Colonic mucosa (tissue), 4 donors: ENCODE measurements at regions not wholly inside any gene's neighbourhood (a gene's known extent, or its start where the extent isn't known, plus 50 kb on each side); places are given as distances from the start of the nearest gene placed in this dataset.

Experiments
- DNase-seq: peaks from one replicate; pipeline ENCODE4 v3.0.0-alpha.2; 2020
- H3K27ac ChIP-seq: fragments of 200-600 bp; one replicate; pipeline ENCODE4 v1.8.0; 2021
- H3K27me3 ChIP-seq: fragments of 200-600 bp; one replicate; pipeline ENCODE4 v1.8.0; 2021
- H3K36me3 ChIP-seq: fragments of 200-600 bp; one replicate; pipeline ENCODE4 v1.8.0; 2021
- H3K4me1 ChIP-seq: fragments of 200-600 bp; one replicate; pipeline ENCODE4 v1.8.0; 2021; ENCODE audit warnings: mild to moderate bottlenecking
- H3K4me3 ChIP-seq: fragments of 200-600 bp; one replicate; pipeline ENCODE4 v1.8.0; 2021
- H3K9ac ChIP-seq, 2 donors: one replicate each; pipeline ENCODE4 v1.7.0; 2013; ENCODE audit warnings: control low read depth in 2 of 2, low read depth in 2 of 2, low read length in 2 of 2
- H3K9me3 ChIP-seq: fragments of 200-600 bp; one replicate; pipeline ENCODE4 v1.8.0; 2021
- intact Hi-C: fragments of 100-400 bp; cut with DNase I; formaldehyde crosslinking; loops from one replicate; pipeline ENCODE4 v1.14.1; 2022
- TF ChIP-seq, protein P1 (sequence below): fragments of 200-600 bp; IDR thresholded peaks from one replicate; pipeline ENCODE4 v1.8.0; 2022; ENCODE audit warnings: antibody characterized with exemption, mild to moderate bottlenecking
- donor health status: healthy.
- donor health status: DM: no; HTN: no; CAD: no.
- donor health status: DM: no; HTN: no; CAD: no.

- no peak for DNase-seq
- H3K9ac ChIP-seq = no peak overlapping the region
- no peaks in the 10 kb centered on the region for H3K27me3 ChIP-seq
- H3K9me3 ChIP-seq = no peaks in the 10 kb centered on the region
- intact Hi-C loops = no loop called here
- TF ChIP-seq, protein P1, sequence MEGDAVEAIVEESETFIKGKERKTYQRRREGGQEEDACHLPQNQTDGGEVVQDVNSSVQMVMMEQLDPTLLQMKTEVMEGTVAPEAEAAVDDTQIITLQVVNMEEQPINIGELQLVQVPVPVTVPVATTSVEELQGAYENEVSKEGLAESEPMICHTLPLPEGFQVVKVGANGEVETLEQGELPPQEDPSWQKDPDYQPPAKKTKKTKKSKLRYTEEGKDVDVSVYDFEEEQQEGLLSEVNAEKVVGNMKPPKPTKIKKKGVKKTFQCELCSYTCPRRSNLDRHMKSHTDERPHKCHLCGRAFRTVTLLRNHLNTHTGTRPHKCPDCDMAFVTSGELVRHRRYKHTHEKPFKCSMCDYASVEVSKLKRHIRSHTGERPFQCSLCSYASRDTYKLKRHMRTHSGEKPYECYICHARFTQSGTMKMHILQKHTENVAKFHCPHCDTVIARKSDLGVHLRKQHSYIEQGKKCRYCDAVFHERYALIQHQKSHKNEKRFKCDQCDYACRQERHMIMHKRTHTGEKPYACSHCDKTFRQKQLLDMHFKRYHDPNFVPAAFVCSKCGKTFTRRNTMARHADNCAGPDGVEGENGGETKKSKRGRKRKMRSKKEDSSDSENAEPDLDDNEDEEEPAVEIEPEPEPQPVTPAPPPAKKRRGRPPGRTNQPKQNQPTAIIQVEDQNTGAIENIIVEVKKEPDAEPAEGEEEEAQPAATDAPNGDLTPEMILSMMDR = no peak
- no peaks in the 10 kb centered on the region for H3K36me3 ChIP-seq
- no peak overlapping the region for H3K4me3 ChIP-seq
- H3K4me1 ChIP-seq = no peaks in the 10 kb centered on the region
- H3K27ac ChIP-seq = no peak overlapping the region
Measured at GRCh38 chr10:118818621-118819221, 64.0 kb upstream of the CACUL1 start.

DNA sequence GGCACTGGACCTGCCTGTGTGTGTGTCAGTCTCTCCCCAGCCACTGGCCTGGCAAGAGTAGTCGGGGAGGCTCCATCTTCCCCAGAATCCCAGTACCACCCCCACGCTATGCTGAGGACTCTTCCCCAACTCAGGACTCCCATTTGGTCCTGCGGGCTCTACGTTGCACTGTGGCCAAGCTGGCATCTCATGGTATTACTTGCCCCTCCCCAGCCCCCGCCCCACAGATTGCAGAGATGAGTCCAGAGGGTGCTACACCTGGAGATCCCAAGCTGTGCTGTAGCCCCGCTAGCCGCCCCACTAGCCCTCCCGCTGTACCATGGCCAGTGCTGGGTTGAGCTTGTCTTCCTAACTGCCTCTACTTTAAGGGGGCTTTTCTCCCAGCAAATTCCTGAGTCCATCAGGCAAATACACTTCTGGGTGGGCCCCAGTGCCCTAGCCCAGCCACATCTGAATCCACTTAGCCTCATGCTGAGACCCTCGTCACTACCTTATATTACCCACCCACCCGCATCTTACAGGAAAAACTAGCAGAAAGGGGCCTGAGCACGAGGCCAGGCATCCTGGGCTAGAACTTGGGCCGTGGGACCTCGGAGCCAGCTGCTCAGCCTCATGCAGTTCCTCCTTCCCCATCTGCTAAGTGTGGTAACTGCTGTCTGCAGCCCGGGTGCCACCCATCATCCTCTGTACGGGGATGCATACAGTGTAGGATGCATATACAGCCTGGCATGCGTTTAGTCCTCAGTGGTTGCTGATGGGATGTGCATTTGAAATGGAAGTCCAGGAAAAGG, 65.8 kb upstream of the CACUL1 start:
- Histone ChIP-seq H3K27me3 (no peaks in the 10 kb centered on the region), H3K9ac (no peak overlapping the region), H3K4me3 (no peak overlapping the region), H3K27ac (no peak overlapping the region), H3K4me1 (no peaks in the 10 kb centered on the region), H3K9me3 (no peaks in the 10 kb centered on the region), H3K36me3 (no peaks in the 10 kb centered on the region)
- intact Hi-C loops = no loop called here
- DNase-seq = no peak
- TF ChIP-seq, protein P1 = no peak

GRCh38 chr10:118823256-118823907, 68.6 kb upstream of the CACUL1 start:
- Histone ChIP-seq H3K4me3 (no peak overlapping the region), H3K9me3 (no peaks in the 10 kb centered on the region), H3K9ac (no peak overlapping the region), H3K4me1 (no peaks in the 10 kb centered on the region), H3K36me3 (no peaks in the 10 kb centered on the region), H3K27ac (no peak overlapping the region), H3K27me3 (no peaks in the 10 kb centered on the region)
- TF ChIP-seq, protein P1 = no peak
- intact Hi-C loops = no loop called here
- DNase-seq = no peak

DNA sequence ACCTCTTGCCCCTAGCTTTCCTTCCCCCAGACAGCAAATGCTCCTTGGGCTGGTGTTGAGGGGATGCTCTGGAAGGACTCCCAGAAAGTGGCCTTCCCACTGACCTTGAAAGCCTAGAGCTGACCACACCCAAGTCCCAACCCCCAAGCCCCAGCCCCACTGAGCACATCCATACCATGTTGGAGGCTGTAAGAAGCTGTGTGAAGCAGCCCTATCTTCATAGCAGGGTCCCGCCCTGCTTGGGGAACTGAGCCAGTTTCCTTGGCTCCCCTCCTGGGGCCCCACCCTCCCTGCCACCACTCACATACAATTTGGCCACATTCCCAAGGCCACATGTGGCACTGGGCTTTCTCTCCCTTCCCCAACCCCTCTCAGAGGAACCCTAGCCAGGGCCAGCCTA, 72.3 kb upstream of the CACUL1 start:
- DNase-seq = no peak
- H3K27me3 ChIP-seq = no peaks in the 10 kb centered on the region
- H3K36me3 ChIP-seq = no peaks in the 10 kb centered on the region
- H3K4me3 ChIP-seq = no peak overlapping the region
- no peaks in the 10 kb centered on the region for H3K4me1 ChIP-seq
- no peak overlapping the region for H3K9ac ChIP-seq
- H3K27ac ChIP-seq = no peak overlapping the region
- intact Hi-C loops = no loop called here
- TF ChIP-seq, protein P1 = no peak
- H3K9me3 ChIP-seq = no peaks in the 10 kb centered on the region

DNA sequence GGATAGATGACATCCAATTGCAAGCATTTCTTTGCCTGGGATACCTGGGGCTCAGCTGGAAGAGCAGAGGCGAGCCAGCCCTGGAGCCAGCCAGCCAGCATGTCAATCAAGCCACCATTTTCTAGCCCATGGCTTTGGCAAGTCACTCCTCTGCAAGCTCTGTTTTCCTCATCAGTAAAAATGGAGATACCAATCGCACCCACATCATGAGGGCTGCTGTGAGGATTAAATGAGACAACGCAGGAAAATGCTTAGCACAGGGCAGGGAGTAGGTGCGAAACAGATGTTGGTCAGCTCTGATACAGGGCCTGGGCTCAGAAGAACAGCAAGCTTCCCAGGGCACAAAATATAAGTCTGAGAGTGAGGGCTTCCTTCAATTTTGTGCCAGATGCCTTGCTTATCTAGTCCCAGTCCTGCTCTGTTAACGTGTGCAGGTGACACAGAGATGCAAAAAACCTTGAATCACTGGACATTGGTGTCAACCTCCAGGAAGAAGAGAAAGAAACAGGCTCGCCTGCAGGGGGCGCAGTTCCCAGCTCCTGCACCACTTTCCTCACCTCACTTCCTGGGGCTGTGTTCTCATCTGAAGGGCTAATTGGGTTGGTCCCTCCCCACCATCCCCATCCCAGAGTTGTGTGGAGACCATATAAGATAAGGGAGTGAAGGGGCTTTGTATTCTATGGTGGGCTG, 72.8 kb upstream of the CACUL1 start:
- intact Hi-C loops = no loop called here
- TF ChIP-seq, protein P1 = no peak
- H3K4me1 ChIP-seq = no peaks in the 10 kb centered on the region
- no peaks in the 10 kb centered on the region for H3K27me3 ChIP-seq
- DNase-seq = no peak
- H3K36me3 ChIP-seq = no peaks in the 10 kb centered on the region
- no peak overlapping the region for H3K27ac ChIP-seq
- no peak overlapping the region for H3K9ac ChIP-seq
- no peaks in the 10 kb centered on the region for H3K9me3 ChIP-seq
- H3K4me3 ChIP-seq = no peak overlapping the region
